Endothelial cell (in vitro differentiated cells): ENCODE measurements at regions not wholly inside any gene's neighbourhood (a gene's known extent, or its start where the extent isn't known, plus 50 kb on each side); places are given as distances from the start of the nearest gene placed in this dataset.

Experiments used
- DNase-seq: peaks from one replicate; pipeline ENCODE4 v3.0.0; 2021; ENCODE audit warnings: low spot score
- H3K27ac Mint-ChIP-seq: one replicate; pipeline ENCODE4 v1.8.0; 2021; ENCODE audit warnings: mixed read lengths, inconsistent platforms; ENCODE audit not compliant: unreplicated experiment
- H3K27me3 Mint-ChIP-seq: one replicate; pipeline ENCODE4 v1.8.0; 2021; ENCODE audit warnings: mild to moderate bottlenecking, moderate library complexity, mixed read lengths, inconsistent platforms; ENCODE audit not compliant: unreplicated experiment
- H3K36me3 Mint-ChIP-seq: one replicate; pipeline ENCODE4 v1.8.0; 2021; ENCODE audit warnings: mild to moderate bottlenecking, low read depth, mixed read lengths, inconsistent platforms; ENCODE audit not compliant: unreplicated experiment
- H3K4me1 Mint-ChIP-seq: one replicate; pipeline ENCODE4 v1.8.0; 2021; ENCODE audit warnings: mild to moderate bottlenecking, mixed read lengths, inconsistent platforms; ENCODE audit not compliant: unreplicated experiment
- H3K4me3 Mint-ChIP-seq: one replicate; pipeline ENCODE4 v1.8.0; 2021; ENCODE audit warnings: mild to moderate bottlenecking, mixed read lengths, inconsistent platforms; ENCODE audit not compliant: unreplicated experiment
- H3K9me3 Mint-ChIP-seq: one replicate; pipeline ENCODE4 v1.8.0; 2021; ENCODE audit warnings: mixed read lengths, inconsistent platforms; ENCODE audit not compliant: unreplicated experiment
- CTCF ChIP-seq: fragments of 200-600 bp; sonication (generic); IDR thresholded peaks from one replicate; pipeline ENCODE4 v1.5.0; 2021; ENCODE audit warnings: antibody characterized with exemption; ENCODE audit not compliant: unreplicated experiment

GRCh38 chr12:91810531-91811451, 334.9 kb downstream of the BTG1 start:
- Mint-ChIP-seq H3K9me3 (no peaks in the 10 kb centered on the region), H3K36me3 (no peaks in the 10 kb centered on the region), H3K27me3 (peaks cover 2% of the 10 kb centered on the region), H3K27ac (no peak overlapping the region), H3K4me1 (peaks cover 2% of the 10 kb centered on the region), H3K4me3 (no peak overlapping the region)
- no peak for TF ChIP-seq CTCF
- DNase-seq: no peak

DNA sequence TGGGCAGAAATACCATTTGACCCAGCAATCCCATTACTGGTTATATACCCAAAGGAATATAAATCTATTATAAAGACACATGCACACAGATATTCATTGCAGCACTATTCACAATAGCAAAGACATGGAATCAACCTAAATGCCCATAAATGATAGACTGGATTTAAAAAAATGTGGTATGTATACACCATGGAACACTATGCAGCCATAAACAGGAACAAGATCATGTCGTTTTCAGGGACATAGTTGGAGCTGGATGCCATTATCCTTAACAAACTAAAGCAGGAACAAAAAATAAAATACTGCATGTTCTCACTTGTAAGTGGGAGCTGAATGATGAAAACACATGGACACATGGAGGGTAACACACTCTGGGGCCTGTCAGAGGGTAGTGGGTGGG, 335.6 kb downstream of the BTG1 start:
- H3K9me3 Mint-ChIP-seq: no peaks in the 10 kb centered on the region
- H3K27me3 Mint-ChIP-seq: peaks cover 2% of the 10 kb centered on the region
- no peak for DNase-seq

DNA sequence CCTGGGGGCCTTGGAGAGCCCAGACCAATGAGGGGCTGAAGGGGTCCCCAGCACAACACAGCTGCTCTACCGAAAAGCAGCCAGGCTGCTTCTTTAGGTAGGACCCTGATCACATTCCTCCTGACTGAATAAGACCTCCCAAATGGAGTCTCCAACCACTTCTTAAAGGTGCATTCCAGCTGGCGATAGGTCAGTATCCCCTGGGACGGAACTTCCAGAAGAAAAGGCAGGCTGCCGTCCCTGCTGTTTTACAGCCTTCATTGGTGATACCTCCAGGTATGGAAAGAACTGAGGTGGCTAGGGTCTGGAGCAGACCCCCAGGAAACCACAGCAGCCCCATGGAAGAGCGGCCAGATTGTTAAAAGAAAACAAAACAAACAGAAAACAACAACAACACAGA, 340.6 kb downstream of the BTG1 start:
- no peaks in the 10 kb centered on the region for H3K4me1 Mint-ChIP-seq
- H3K27me3 Mint-ChIP-seq: peaks cover 1% of the 10 kb centered on the region
- H3K27ac Mint-ChIP-seq: no peak overlapping the region
- H3K9me3 Mint-ChIP-seq: no peaks in the 10 kb centered on the region
- no peak for TF ChIP-seq CTCF
- H3K4me3 Mint-ChIP-seq: no peak overlapping the region
- no peaks in the 10 kb centered on the region for H3K36me3 Mint-ChIP-seq
- DNase-seq: no peak

More for the DNA sequence above, 335.6 kb downstream of the BTG1 start:
- no peak for TF ChIP-seq CTCF
- H3K4me1 Mint-ChIP-seq: peaks cover 2% of the 10 kb centered on the region
- no peak overlapping the region for H3K4me3 Mint-ChIP-seq
- H3K27ac Mint-ChIP-seq: no peak overlapping the region
- H3K36me3 Mint-ChIP-seq: no peaks in the 10 kb centered on the region

DNA sequence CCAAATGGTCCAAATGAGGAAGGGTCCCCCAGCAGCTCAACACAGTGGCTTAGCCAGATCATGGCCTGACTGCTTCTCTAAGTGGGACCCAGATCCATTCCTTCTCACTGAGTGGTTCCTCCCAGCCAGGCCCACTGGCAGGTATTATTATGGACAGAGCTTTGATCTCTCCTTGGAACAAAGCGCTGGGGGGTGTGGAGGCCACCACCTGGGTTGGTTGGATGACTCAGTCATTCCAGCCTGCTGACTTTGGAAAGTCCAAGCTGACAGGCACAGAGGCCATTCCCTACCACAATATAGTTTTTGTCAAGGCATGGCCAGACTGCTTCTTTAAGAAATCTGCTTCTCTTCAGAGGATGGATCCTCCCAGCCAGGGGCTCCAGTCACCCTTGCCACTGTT, 341.1 kb downstream of the BTG1 start:
- Mint-ChIP-seq H3K27ac (no peak overlapping the region), H3K9me3 (no peaks in the 10 kb centered on the region), H3K4me3 (no peak overlapping the region), H3K27me3 (peaks cover 1% of the 10 kb centered on the region), H3K36me3 (no peaks in the 10 kb centered on the region), H3K4me1 (no peaks in the 10 kb centered on the region)
- no peak for TF ChIP-seq CTCF
- DNase-seq: no peak

DNA sequence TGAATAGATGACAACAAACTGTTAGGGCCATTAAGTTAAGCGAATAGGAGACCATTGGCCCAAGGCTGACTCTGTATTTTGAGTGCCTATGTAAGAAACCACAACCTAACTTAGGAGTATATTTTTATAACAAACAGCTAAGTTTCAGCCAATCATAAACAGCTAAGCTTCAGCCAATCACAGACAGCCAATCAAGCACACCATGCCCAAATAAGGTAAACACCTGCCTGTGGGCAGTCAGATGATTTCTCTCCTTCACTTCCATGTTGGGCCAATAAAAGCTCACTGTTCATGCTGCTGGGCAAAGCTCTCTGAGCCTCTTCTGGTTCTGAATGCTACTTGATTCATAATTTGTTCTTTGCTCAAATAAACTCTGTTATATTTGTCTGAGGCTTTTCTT, 344.6 kb downstream of the BTG1 start:
- Mint-ChIP-seq H3K4me1 (no peaks in the 10 kb centered on the region), H3K27ac (no peak overlapping the region), H3K36me3 (no peaks in the 10 kb centered on the region), H3K4me3 (no peak overlapping the region), H3K9me3 (no peaks in the 10 kb centered on the region), H3K27me3 (peaks cover 1% of the 10 kb centered on the region)
- DNase-seq: no peak
- no peak for TF ChIP-seq CTCF
